MM.1S (cell line): ENCODE measurements at regions not wholly inside any gene's neighbourhood (a gene's known extent, or its start where the extent isn't known, plus 50 kb on each side); places are given as distances from the start of the nearest gene placed in this dataset.
"Not testable (repeated sequence)": the region's sequence is repeated elsewhere in the genome, so short reads cannot be mapped to it uniquely, and the experiment has no call there.

Experiments
- DNase-seq: peaks from one replicate; pipeline ENCODE4 v3.0.0-alpha.2; 2015
- H2AFZ ChIP-seq: fragments of 300-600 bp; sonication (generic); 2 replicates; pipeline ENCODE4 v1.6.0; 2016; ENCODE audit warnings: antibody characterized with exemption, low read length
- H3F3A ChIP-seq: fragments of 300-600 bp; sonication (generic); 2 replicates; pipeline ENCODE4 v1.6.1; 2016; ENCODE audit warnings: mild to moderate bottlenecking, antibody characterized with exemption, low read length, moderate library complexity, mixed read lengths; ENCODE audit not compliant: insufficient read depth
- H3K27ac ChIP-seq: fragments of 300-600 bp; sonication (generic); 2 replicates; pipeline ENCODE4 v1.5.1; 2016; ENCODE audit warnings: mild to moderate bottlenecking, low read length
- H3K27me3 ChIP-seq: fragments of 300-600 bp; sonication (generic); replicated peaks from 2 replicates; pipeline ENCODE4 v1.6.0; 2016; ENCODE audit warnings: low read length; ENCODE audit not compliant: insufficient read depth
- H3K36me3 ChIP-seq: fragments of 300-600 bp; sonication (generic); replicated peaks from 2 replicates; pipeline ENCODE4 v1.6.1; 2016; ENCODE audit warnings: mild to moderate bottlenecking, low read length, mixed read lengths; ENCODE audit not compliant: insufficient read depth
- H3K4me1 ChIP-seq: fragments of 300-600 bp; sonication (generic); 2 replicates; pipeline ENCODE4 v1.6.1; 2016; ENCODE audit warnings: low read length, mixed read lengths
- H3K4me2 ChIP-seq: fragments of 300-600 bp; sonication (generic); 2 replicates; pipeline ENCODE4 v1.6.0; 2016; ENCODE audit warnings: low read depth, low read length
- H3K4me3 ChIP-seq: fragments of 300-600 bp; sonication (generic); 2 replicates; pipeline ENCODE4 v1.5.1; 2016; ENCODE audit warnings: low read length, mixed read lengths
- H3K79me2 ChIP-seq: fragments of 300-600 bp; sonication (generic); 2 replicates; pipeline ENCODE4 v1.6.1; 2016; ENCODE audit warnings: mixed run types, low read length, mixed read lengths
- H3K9ac ChIP-seq: fragments of 300-600 bp; sonication (generic); 2 replicates; pipeline ENCODE4 v1.6.1; 2016; ENCODE audit warnings: low read length, mixed read lengths
- H3K9me2 ChIP-seq: fragments of 300-600 bp; sonication (generic); replicated peaks from 2 replicates; pipeline ENCODE4 v1.6.1; 2016; ENCODE audit warnings: mild to moderate bottlenecking, low read length, mixed read lengths; ENCODE audit not compliant: insufficient read depth
- H3K9me3 ChIP-seq: fragments of 300-600 bp; sonication (generic); replicated peaks from 2 replicates; pipeline ENCODE4 v1.6.1; 2016; ENCODE audit warnings: mild to moderate bottlenecking, low read length, mixed read lengths; ENCODE audit not compliant: insufficient read depth
- H4K20me1 ChIP-seq: fragments of 300-600 bp; sonication (generic); 2 replicates; pipeline ENCODE4 v1.6.1; 2016; ENCODE audit warnings: mild to moderate bottlenecking, low read length, moderate library complexity, mixed read lengths; ENCODE audit not compliant: insufficient read depth
- EZH2 ChIP-seq: fragments of 300-600 bp; sonication (generic); optimal IDR thresholded peaks from 2 replicates; pipeline ENCODE3; 2017; ENCODE audit warnings: low read depth, mild to moderate bottlenecking, antibody characterized with exemption, low read length, mixed read lengths
- EZH2phosphoT487 ChIP-seq: fragments of 300-600 bp; sonication (generic); IDR thresholded peaks from 2 replicates; pipeline ENCODE4 v1.6.1; 2018; ENCODE audit warnings: antibody characterized with exemption, low read length
- TF ChIP-seq, protein P1 (sequence below): fragments of 300-600 bp; sonication (generic); IDR thresholded peaks from 2 replicates; pipeline ENCODE4 v1.5.1; 2016; ENCODE audit warnings: antibody characterized with exemption, low read length, mixed read lengths

DNA sequence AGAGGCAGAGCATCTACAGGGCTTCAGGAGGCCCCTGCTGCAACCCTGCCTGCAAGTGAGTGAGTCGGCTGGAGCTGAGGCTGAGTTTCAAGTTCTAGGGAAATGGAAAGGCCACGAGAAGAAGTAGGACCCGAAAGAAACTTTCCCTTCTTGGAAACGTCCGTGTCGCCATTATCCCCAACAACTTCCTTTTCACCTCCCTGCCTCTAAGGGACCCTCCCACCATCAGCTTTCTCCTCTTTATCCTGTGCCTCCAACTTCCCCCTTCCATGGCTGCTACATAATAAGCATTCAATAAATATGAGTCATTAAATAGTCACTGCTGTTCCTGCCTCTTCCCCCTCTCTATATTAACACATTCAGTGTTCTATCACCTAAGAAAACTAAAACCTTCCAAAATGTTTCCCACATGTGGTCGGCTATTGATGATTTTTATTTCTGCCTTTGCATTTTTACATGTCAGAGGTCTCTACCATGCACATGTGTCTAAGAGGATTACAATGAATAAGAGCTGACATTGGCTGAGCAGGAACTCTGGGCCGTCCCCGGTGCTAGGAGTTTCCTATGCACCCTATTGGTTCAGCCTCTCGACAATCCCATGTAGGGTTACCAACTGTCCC lies 115.9 kb upstream of the TNRC6C start:
- H3K79me2 ChIP-seq, result no peaks in the 10 kb centered on the region
- no peak for DNase-seq
- no peaks in the 10 kb centered on the region for H3K36me3 ChIP-seq
- H3K27me3 ChIP-seq, result peaks cover 57% of the 10 kb centered on the region
- H3K9me3 ChIP-seq, result no peaks in the 10 kb centered on the region
- H3K4me3 ChIP-seq, result no peak overlapping the region
- no peak overlapping the region; the same call in 1 of the 2 replicates for H3K4me2 ChIP-seq
- no peak overlapping the region for H3K9ac ChIP-seq
- H3K27ac ChIP-seq, result no peak overlapping the region
- TF ChIP-seq EZH2 (no peak), EZH2phosphoT487 (no peak)
- TF ChIP-seq, protein P1, sequence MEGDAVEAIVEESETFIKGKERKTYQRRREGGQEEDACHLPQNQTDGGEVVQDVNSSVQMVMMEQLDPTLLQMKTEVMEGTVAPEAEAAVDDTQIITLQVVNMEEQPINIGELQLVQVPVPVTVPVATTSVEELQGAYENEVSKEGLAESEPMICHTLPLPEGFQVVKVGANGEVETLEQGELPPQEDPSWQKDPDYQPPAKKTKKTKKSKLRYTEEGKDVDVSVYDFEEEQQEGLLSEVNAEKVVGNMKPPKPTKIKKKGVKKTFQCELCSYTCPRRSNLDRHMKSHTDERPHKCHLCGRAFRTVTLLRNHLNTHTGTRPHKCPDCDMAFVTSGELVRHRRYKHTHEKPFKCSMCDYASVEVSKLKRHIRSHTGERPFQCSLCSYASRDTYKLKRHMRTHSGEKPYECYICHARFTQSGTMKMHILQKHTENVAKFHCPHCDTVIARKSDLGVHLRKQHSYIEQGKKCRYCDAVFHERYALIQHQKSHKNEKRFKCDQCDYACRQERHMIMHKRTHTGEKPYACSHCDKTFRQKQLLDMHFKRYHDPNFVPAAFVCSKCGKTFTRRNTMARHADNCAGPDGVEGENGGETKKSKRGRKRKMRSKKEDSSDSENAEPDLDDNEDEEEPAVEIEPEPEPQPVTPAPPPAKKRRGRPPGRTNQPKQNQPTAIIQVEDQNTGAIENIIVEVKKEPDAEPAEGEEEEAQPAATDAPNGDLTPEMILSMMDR, result no peak
- H4K20me1 ChIP-seq, result no peaks in the 10 kb centered on the region
- no peak overlapping the region for H2AFZ ChIP-seq
- peaks cover 38% of the 10 kb centered on the region for H3K4me1 ChIP-seq
- peaks cover 5% of the 10 kb centered on the region; the same call in 1 of the 2 replicates for H3F3A ChIP-seq
- H3K9me2 ChIP-seq, result no peaks in the 10 kb centered on the region

DNA sequence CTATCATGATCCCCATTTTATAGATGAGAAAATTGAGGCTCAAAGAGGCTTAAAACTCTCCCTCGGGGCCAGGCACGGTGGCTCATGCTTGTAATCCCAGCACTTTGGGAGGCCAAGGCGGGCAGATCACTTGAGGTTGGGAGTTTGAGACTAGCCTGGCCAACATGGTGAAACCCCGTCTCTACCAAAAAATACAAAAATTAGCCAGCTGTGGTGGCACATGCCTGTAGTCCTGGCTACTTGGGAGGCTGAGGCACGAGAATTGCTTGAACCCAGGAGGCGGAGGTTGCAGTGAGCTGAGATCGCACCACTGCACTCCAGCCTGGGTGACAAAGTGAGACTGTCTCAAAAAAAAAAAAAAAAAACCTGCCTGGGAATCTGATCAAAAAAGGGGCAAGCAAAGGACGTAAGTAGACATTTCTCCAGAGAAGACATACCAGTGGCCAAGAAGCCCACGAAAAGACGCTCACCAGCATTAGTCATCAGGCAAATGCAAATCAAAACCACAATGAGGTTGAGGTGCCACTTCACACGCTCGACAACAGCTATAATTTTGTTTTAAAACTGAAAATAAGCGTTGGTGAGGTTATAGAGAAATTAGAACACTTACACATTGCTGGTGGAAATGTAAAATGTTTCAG lies 115.1 kb upstream of the TNRC6C start:
- Histone ChIP-seq H3K4me1 (peaks cover 38% of the 10 kb centered on the region), H3K27me3 (peaks cover 50% of the 10 kb centered on the region), H3K4me3 (0 out of 2 replicates have a peak overlapping the region, but pooled peaks have one; percentile 3), H3K4me2 (peak overlapping the region; percentile 74), H3K27ac (peak overlapping the region; percentile 16; the same call in 1 of the 2 replicates)
- not testable (repeated sequence) for H3K79me2 ChIP-seq, H3K36me3 ChIP-seq, H4K20me1 ChIP-seq, H3K9me2 ChIP-seq, H3F3A ChIP-seq, H3K9ac ChIP-seq, H3K9me3 ChIP-seq, H2AFZ ChIP-seq
- peak; percentile 81 for DNase-seq

DNA sequence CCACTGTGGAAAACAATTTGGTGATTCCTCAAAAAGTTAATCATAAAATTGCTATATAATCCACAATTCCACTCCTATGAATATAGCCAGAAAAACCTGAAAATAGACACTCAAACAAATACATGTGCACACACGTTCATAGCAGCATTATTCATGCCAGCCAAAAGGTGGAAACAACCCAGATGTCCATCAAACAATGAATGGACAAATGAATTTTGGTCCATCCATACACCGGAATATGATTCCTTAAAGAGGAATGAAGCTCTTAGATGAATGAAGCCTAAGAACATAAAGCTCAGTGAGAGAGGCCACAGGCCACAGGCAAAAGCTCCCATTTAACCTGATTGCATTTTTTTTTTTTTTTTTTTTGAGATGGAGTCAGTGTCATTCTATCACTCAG lies 114.6 kb upstream of the TNRC6C start:
- no peak overlapping the region for H3K9ac ChIP-seq
- H3K4me2 ChIP-seq, result peak overlapping the region; percentile 74
- no peaks in the 10 kb centered on the region for H3K9me3 ChIP-seq
- peaks cover 38% of the 10 kb centered on the region for H3K4me1 ChIP-seq
- TF ChIP-seq EZH2 (no peak), EZH2phosphoT487 (no peak)
- TF ChIP-seq, protein P1, result no peak
- no peak for DNase-seq
- peak overlapping the region; percentile 16; the same call in 1 of the 2 replicates for H3K27ac ChIP-seq
- no peaks in the 10 kb centered on the region for H4K20me1 ChIP-seq
- no peaks in the 10 kb centered on the region for H3K9me2 ChIP-seq
- peaks cover 45% of the 10 kb centered on the region for H3K27me3 ChIP-seq
- H3K4me3 ChIP-seq, result 0 out of 2 replicates have a peak overlapping the region, but pooled peaks have one; percentile 3
- H3F3A ChIP-seq, result peaks cover 5% of the 10 kb centered on the region; the same call in 1 of the 2 replicates
- H3K36me3 ChIP-seq, result no peaks in the 10 kb centered on the region
- no peaks in the 10 kb centered on the region for H3K79me2 ChIP-seq
- no peak overlapping the region for H2AFZ ChIP-seq

DNA sequence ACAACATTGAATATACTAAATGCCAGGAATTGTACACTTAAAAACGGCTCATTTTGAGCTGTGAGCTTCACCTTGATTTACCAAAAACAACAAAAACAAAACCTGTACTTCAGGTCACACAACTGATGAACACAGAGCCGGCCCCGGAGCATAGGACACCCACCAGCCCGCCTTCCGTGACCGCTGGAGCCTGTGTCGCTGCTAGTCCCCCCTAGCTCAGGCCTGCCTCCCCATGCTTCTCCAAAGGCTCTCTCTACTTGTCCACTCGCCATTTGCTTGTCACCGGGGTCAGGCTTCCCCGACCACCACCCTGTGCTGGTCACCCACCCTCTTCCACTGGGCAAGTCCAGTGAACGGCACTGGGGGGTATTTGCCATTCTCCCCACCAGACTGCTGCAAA lies 113.8 kb upstream of the TNRC6C start:
- H3F3A ChIP-seq, result peaks cover 5% of the 10 kb centered on the region; the same call in 1 of the 2 replicates
- TF ChIP-seq EZH2phosphoT487 (no peak), EZH2 (no peak)
- TF ChIP-seq, protein P1, result no peak

More for the DNA sequence above, 113.8 kb upstream of the TNRC6C start:
- H3K4me2 ChIP-seq, result no peak overlapping the region
- H3K4me1 ChIP-seq, result peaks cover 38% of the 10 kb centered on the region
- no peaks in the 10 kb centered on the region for H3K79me2 ChIP-seq
- no peaks in the 10 kb centered on the region for H4K20me1 ChIP-seq
- H3K9ac ChIP-seq, result no peak overlapping the region
- no peak overlapping the region for H2AFZ ChIP-seq
- no peak overlapping the region for H3K4me3 ChIP-seq
- H3K9me2 ChIP-seq, result no peaks in the 10 kb centered on the region
- no peak overlapping the region for H3K27ac ChIP-seq
- H3K27me3 ChIP-seq, result peaks cover 42% of the 10 kb centered on the region
- no peaks in the 10 kb centered on the region for H3K36me3 ChIP-seq
- no peak for DNase-seq
- no peaks in the 10 kb centered on the region for H3K9me3 ChIP-seq
